ENCODE measurements at regions not wholly inside any gene's neighbourhood (a gene's known extent, or its start where the extent isn't known, plus 50 kb on each side); places are given as distances from the start of the nearest gene placed in this dataset.
"Not testable (repeated sequence)": the region's sequence is repeated elsewhere in the genome, so short reads cannot be mapped to it uniquely, and the experiment has no call there.

DNA sequence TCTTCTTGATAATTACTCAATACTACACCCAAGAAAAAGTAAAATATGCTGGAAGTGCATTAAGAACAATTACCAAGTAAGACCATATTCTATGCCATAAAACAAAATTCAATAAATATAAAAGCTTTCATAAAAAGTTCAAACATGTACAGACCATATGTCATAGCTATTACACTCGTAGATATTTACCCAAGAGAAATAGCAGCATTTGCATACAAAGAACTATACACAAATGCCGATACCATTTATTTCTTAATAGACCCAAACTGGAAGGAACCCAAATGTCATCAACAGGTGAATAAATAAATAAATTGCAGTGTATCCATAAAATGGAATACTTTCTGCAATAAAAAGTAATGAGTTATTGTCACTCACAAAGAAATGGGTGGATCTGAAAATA, 78.3 kb upstream of the SLC16A7 start:
- no peak for DNase-seq

GRCh38 chr12:59500915-59501314, 94.9 kb upstream of the SLC16A7 start:
- DNase-seq, result no peak

GRCh38 chr12:59500335-59500734, 95.5 kb upstream of the SLC16A7 start:
- no peak for DNase-seq

DNA sequence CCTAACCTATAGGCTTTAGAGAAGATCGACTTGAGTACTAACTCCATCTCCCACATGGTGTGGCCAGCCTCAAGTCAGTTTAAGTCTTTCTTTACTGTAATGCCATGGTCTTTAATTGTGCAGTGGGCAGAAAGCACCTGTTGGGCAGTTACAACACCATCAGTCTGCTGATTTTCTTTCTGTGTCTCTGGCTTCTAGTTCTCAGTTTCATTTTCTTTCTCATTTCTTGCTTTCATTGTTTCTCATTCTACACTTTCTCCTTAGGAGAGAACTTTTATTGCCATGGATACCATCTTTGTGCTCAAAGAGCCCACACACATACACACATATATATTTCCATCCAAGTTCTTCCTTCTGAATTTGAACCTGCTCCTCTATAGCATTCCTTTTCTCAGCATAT, 96.1 kb upstream of the SLC16A7 start:
- DNase-seq, result no peak

- DNase-seq, result no peak
These were observed 101.2 kb upstream of the SLC16A7 start for GRCh38 chr12:59494617-59495016.

DNA sequence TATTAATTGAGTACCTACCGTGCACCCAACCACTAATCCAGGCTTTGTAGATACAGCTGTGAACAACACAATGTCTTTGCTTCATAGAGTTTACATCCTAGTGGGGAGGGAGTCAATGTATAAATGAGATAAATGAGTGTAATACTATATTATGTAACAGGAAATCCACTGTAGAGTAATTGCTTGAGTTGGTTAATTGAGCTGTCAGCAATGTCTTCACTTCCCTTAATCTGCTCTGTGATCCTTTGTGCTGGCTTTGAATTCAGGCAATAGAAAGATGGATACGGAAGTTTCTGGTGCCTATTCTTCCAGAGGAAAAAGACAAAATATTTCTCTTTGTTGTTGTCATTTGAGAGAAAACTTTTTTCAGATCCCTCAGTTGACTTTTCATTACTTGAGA, 104.0 kb upstream of the SLC16A7 start:
- no peak for DNase-seq

DNA sequence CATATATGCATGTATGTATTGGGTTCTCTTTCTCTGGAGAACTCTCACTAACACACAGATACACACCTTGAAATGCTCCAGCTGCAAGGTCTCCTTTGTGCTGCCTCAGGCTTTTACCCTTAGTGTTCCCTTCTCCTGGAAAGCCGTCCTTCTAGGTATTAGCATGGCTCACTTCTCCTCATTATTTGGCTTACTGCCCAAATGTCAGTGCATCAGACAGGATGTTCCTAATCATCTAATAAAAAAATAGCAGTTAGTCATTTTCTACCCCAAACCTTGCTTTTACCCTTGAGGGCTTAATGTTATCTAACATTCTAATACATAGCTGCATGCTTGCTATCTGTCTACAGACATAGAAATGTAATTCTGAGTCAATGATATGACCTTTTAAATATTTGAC, 109.0 kb upstream of the SLC16A7 start:
- DNase-seq, result no peak

- no peak for DNase-seq
These were observed 111.3 kb upstream of the SLC16A7 start for GRCh38 chr12:59484575-59484974.

- DNase-seq, result not testable (repeated sequence)
These were observed 121.6 kb upstream of the SLC16A7 start for GRCh38 chr12:59474236-59474635.

DNA sequence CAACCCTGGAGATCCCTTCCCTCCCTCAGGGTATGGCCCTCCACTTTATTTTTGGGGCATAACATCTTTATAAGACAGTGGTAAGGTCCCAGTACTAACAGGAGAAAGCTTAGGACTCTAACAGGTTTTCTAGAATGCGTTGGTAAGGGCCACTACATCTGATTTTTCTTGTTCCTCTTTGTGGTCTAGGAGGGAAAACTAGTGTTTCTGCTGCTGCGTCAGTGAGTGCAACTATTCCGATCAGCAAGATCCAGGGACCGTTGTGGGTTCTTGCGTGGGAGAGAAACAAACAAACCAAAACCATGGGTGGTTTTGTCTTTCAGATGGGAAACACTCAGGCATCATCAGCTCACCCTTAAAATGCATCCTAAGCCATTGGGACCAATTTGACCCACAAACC, 123.6 kb upstream of the SLC16A7 start:
- DNase-seq, result no peak

GRCh38 chr12:59459966-59460660, 135.7 kb upstream of the SLC16A7 start:
- no peak for DNase-seq

DNA sequence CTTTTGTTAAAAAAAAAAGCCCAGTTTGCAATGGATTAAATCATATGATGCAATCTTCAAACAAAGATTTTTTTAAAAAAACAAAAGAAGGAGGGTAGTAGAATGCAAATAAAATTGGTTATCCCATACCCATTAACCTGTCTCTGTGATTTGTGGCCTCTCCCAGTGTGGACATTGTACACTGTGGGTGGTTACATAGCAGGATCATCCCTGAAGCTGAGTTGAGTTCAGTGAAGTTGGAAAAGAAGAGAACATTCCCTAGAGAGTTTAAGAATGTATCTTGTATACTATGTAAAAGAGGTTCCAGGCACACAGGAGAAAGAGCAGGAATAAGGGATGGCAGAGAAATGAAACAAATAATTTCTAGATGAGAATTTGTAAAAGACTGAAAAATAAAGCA, 142.4 kb upstream of the SLC16A7 start:
- no peak for DNase-seq

- no peak for DNase-seq
These were observed 143.1 kb upstream of the SLC16A7 start for GRCh38 chr12:59452746-59453145.

DNA sequence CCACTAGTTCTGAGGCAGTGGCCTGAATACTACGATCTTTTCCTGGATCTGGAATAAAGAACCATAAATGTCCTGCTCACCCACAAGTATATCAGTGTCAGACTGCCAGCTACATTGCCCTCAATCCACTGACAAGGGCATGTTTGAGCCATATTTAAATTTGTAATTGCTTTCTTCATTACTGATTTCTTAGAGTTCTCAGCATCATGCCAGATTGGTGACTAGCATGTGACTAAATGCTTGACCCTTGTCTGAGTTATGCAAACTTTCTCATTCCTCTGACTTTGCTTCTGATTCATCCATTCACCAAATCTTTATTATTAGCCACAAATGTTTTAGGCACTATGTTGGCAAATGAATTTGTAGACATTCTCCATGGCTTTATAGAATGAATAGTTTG, 143.6 kb upstream of the SLC16A7 start:
- DNase-seq, result no peak

GRCh38 chr12:59446116-59446515, 149.7 kb upstream of the SLC16A7 start:
- DNase-seq, result no peak

- peak; percentile 24 for DNase-seq
These were observed 150.9 kb upstream of the SLC16A7 start for GRCh38 chr12:59444932-59445331.

DNA sequence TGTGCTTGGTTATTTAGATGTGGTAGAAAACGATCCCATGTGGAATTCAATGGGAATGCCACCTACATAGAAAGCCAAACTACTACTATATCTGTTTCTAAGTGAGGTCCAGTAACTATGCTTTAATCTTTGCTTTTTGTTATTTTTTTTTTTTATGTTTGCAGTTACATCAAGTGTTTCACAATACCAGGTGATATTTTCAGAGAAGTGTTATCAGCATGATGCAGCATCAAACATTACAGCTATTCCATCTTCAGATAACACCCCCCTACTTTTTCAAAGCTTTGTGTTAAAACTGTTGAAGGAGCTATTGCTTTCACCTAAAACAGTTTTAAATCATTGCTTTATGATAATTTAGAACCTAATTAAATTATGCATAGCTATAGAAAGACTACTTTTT, 163.8 kb upstream of the SLC16A7 start:
- DNase-seq, result no peak

- peak; percentile 6 for DNase-seq
These were observed 164.6 kb upstream of the SLC16A7 start for GRCh38 chr12:59431266-59431665.

GRCh38 chr12:59429766-59430165, 166.1 kb upstream of the SLC16A7 start:
- DNase-seq, result no peak

DNA sequence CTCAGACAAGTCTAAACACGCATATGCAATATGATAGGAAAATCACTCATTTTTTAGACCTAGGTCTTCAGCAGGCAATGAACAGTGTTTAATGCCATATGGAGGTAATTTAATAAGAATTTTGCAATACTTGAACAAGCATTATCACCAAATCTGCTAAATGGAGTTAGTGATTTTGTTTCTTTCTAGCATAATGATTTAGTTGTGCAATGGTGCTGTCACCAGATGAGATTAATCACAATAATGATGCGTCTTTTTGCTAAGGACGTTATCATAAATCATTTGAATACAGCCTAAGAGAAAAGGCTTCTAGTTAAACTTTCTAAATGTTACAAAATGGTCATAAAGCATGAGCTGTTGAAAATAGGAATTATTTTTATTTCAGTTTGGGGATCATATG, 170.0 kb upstream of the SLC16A7 start:
- DNase-seq, result no peak

- DNase-seq, result not testable (repeated sequence)
These were observed 171.2 kb upstream of the SLC16A7 start for GRCh38 chr12:59424666-59425065.

DNA sequence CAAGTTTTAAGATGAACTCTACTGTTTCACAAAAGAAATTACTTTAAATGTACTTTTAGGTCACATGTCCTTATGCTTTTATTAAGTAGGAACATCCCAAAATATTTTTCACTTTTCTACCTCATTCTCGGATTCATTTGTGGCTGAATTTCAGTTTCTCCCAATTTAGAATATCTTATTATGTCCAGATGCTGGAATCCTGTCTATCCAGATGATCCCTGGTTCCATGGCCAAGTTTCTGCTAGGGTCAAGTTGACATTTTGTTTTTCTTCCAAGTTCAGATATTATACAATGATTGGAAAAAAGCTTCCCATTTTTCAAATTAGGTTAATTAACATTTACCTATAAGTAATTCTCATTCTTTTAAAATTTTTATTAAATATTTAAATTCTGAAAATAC, 181.8 kb upstream of the SLC16A7 start:
- no peak for DNase-seq

DNA sequence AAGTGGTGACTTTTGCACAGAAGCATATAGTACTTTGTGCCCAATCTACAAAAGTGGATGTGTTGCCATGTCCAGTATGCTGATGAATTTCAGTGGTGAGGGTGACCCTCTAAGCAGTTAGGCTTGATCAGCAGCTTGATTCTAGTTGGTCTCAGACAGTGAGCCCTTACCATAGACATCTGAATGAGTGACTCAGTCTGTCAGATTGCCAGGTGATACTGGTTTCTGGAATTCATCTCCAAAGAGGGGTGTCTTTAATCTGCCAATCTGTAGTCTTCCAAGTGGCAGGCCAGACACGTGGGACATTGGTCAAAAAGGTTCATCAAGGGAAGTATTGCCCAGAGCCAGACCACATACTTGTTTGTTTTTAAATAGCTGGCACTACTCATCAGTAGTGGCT, 187.4 kb upstream of the SLC16A7 start:
- no peak for DNase-seq

DNA sequence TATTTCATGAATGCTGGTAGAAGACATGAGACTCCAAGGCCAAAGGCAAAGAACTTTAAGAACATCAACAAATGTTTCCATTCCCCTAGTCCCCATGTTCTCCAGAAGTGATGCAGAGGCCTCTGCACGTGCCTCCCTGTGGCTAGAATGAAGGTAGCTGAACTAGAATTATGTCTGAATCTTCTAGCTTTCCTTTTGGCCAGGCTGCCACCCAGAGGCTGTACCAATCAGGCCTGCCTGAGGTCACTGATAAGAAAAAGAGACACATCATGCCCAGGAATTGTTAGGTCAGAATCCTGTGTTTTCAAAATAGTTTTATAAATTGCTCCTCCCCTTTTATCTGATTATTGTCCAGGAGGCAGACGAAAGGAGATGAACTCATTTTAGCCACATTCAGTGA, 188.0 kb upstream of the SLC16A7 start:
- no peak for DNase-seq

DNA sequence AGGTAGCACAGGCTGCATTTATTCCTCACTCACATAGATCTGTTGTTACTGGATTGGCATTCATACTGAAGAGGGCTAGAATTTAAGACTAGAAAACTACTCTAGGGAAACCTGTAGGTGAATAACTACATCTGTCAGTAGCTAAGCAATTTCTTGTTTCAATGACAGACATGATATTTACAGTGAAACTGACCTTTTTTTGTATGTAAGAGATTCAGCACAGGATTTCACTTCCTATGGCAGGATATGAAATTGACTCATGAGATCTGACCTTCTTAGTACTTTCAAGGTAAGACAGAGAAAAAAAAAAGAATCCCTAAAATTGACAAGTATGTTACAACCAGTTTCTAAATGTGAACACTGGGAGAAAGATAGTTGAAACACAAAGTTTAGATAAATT, 189.8 kb upstream of the SLC16A7 start:
- no peak for DNase-seq
